SIG-M5 (cell line): ENCODE measurements at regions not wholly inside any gene's neighbourhood (a gene's known extent, or its start where the extent isn't known, plus 50 kb on each side); places are given as distances from the start of the nearest gene placed in this dataset.
"Not testable (repeated sequence)": the region's sequence is repeated elsewhere in the genome, so short reads cannot be mapped to it uniquely, and the experiment has no call there.

Experiments used
- DNase-seq: peaks from one replicate; lab custom pipeline; 2025; lab: John Stamatoyannopoulos, UW

DNA sequence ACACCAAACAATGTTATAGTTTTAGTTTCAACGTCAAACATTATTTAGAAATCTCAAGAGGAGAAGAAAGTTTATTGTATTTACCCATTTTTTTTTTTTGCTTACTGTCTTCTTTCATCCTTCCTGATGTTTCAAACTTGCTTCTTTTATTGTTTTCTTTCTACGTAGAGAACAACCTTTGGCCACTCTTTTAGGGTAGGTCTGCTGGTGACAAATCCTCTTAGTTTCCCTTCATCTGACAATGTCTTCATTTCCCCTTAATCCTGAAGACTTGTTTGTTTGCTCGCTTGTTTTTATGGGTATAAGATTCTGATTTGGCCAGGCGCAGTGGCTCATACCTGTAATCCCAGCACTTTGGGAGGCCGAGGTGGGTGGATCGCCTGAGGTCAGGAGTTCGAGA lies 89.1 kb downstream of the RHOU start:
- no peak for DNase-seq

DNA sequence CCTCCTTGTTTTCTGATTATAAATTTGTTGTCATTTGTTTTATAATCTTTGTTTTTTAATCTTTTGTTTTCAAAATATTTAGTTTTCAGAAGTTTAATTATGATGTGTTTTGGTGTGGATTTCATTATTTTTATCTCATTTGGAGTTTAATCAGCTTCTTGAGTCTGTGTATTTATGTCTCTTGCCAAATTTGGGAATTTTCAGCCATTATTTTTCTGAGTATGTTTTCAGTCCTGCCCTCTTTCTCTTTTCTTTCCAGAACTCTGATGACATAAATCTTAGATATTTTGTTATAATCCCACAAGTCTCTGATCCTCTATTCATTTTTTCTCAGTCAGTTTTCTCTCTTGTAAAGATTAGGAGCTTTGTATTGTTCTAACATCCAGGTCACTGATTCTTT lies 89.8 kb downstream of the RHOU start:
- DNase-seq = no peak

DNA sequence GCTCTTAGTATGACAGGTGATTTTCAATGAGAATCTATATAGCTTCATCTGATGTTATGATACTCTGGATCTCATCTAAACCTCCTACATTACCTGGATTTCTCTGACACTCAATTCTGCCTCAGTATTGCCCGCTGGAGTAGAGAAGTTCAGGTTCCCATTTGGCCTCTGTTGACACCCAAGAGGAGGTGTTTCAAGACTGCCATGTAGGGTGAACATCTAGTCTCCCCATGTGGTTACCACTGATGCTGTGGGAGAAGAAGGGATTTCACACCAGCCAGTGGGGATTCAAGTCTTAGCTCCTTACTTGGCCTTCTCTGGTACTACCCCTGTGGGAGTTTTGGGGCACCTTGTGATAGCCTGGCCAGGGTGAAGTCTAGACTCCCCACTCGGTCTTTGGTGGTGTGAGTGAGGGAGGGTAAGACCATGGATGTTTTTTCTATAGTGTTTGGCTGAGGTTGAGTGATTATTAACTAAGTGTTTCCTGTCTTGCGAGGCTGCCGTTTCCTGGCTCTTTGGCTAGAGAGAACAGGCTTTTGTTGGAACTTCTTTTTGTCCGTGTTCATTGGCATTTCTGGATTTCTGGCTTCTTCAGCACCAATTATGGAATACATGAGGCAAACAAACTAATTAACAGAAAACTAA lies 90.7 kb downstream of the RHOU start:
- no peak for DNase-seq

DNA sequence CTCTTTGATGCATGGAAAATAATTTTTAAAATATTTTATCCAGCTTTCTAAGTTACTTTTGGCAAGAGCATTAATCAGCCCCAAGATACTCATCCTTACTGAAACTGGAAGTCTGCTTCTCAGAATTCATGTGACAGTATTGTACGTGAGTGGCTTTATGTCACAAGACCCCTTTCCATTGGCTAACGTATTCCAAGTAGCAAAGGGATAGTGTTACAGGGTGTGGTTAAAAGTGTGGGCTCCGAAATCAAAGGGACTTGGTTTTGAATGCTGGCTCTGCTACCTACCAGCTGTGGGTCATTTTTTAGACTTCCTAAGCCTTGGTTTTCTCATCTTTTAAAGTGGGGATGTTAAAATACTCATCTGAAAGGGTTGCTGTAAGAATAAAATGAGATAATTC lies 91.7 kb downstream of the RHOU start:
- DNase-seq = no peak

DNA sequence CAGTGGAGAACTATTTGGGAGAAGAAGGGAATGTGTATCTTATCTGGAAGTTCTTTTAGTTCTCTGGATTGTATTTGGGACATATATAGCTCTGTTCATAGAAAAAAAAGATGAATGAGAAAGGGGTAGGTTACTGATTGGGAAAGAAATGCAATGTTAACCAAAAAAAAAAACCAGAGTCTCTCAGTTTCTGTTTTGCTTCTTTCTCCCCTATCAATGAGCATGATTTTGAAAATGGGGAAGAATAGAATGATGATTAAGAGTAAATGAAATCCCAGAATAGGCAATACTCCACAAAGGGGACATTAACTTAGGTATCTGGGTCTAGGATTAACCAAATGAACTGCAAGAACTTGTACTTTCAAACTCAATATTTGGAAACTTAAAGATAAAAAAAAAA lies 92.9 kb downstream of the RHOU start:
- no peak for DNase-seq

DNA sequence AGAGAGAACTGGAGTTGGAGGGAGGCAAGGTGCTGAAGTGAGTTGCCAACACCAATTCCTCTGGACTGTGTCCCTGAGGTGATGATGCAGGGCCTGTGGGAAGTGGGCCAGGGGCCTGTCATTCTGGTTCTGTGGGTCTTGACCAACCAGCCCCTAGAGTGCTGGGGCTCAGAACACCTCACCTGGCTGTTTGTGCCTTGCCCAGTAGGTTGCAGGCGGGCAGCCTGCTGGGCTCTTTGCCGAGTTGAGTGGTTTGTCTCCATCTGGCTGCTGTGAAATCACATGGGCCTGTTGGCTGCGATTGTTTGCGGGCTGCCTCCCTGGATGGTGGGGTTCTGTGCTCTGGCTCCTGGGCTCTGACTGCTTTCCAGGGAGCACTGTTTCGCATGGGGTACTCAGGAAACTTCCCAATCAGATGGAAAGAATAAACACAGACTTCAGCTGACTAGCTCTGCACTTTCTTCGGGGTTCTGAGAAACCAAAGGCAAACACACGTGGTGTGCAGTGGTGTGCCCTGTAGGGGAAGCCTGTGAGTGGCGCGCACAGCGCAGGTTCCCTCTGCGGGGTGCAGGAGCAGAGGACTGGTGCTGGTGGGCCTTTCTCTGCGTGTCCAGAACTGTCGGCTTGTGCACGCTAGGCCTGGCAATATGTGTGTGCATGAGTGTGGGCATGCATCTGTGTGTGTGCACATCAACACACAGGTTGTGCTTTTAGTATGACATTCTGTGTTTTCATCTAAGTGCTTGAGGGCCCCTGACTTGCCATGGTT lies 95.1 kb downstream of the RHOU start:
- DNase-seq = no peak

DNA sequence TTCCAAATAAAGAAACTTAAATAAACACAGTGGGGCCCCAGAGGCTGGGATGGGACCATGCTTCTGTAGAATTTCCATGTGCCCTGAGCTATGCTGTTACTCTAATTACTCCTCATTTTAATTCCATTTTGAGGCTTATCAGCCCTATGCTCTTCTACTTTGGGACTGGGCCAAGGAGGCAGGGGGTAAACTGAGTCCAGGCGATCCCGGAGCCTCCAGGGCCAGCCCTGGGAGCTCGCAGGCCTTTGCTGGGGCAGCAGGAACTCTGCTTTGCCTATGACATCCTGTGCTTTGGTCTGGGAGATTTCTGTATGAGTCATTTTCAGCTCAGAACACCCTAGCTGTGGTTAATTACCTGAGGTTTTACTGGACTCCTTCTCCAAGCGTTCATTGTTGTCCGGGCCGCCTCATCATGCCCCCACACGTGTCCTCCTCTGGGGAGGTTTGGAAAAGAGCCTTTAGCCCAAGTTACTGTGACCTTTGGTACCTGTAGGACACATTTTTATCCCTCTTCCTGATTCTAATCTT lies 95.7 kb downstream of the RHOU start:
- DNase-seq = no peak

DNA sequence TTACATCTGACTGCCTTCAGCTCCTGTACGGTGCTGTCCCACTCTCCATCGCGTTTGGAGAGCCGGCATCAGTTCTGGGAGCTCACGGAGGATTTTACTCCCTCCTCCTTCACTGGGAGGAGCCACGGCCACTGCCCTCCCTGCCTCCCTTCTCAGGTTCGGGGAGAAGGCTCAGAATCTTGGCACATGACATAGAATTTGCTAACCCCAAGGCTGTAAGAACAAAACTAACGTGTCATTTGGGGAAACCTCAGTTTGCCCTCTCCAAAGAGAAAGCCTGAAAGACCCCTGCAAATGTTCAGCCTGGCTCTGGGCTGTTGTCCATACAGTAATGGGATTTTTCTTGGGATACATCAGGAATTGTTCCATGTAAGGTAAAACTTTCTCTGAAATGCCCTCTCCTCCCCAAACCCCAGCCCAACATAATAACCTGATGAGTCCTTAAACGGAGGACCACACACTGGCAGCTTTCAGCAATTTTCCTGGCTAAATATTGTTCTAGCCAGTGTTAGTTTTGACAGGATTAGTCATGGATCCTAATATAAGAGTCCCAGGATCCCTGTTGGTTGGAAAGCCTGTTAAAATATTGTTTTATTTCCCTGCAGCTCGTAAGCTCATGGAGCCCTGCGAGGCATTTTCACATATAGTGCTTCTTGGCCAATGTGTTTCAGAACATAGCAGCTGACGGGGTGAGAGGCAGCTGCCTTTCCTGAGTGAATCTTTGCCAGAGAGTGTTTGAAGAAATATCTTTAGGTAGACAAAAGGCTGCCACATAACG lies 98.8 kb downstream of the RHOU start:
- no peak for DNase-seq

DNA sequence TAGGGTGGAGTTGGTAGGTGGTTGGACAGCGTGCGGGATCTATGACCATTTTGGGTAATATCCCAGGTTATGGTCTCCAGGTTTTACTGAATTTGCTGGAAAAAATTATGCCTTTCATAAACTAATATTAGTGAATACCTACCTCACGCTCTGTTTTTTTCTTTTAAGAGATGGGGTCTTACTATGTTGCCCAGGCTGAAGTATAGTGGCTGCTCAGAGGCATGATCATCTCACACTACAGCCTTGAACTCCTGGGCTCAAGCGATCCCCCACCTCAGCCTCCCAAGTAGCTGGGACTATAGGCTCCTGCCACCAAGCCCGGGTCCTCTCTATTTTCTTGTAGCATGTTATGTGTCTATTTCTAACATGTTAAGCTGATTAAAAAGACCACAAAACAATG lies 100.2 kb downstream of the RHOU start:
- no peak for DNase-seq

DNA sequence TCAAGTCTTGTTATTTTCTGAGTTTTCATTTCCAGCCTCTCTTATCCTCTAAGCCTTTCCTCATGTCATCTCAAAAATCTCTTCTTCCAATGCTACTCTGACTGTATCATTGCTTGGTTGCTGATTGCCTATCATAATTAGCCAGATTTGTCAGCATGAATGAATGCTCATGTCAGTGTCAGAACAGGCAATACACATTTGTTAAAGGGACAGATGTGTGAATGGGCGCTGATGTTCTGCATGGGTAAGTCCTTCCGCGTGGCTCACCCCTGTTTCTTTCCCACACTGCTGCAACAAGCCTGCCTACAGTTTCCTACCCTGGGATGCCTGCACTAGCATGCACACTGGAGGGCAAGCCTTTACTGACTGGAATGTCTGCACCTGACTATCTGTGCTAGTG lies 100.6 kb downstream of the RHOU start:
- DNase-seq = no peak

DNA sequence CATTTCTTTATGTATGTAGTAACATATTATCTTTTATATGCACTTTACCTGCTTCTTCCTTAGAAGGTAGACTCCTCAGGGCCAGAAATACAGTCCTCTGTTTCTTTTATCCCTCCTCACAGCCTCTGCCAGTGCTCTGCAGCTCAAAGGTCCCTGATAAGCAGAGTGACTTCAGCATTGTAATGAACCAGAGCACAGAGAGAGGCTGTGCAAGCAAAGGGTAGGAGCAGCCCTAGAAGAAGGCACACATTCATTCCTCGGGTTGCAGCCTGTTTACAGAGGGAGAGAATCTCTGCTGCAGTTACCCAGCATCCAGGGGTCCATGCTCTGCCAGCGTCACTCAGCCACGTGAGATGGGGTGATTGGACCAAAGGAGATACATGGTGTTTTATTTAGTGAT lies 101.1 kb downstream of the RHOU start:
- no peak for DNase-seq

DNA sequence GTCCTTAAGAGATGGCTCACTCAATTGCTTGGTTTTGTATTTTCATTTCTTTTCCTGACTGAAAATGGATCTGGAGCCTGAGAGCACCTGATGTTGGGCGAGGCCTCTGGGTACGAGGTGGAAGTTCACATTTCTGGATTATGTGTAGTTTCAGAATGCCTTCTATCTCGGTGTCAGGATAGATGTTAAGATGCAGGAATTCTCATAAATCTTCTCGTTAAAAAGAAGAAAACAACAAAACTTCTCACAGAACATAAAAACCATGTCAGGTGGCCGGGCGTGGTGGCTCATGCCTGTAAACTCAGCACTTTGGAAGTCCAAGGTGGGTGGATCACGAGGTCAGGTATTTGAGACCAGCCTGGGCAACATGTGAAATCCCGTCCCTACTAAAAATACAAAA lies 101.8 kb downstream of the RHOU start:
- no peak for DNase-seq

DNA sequence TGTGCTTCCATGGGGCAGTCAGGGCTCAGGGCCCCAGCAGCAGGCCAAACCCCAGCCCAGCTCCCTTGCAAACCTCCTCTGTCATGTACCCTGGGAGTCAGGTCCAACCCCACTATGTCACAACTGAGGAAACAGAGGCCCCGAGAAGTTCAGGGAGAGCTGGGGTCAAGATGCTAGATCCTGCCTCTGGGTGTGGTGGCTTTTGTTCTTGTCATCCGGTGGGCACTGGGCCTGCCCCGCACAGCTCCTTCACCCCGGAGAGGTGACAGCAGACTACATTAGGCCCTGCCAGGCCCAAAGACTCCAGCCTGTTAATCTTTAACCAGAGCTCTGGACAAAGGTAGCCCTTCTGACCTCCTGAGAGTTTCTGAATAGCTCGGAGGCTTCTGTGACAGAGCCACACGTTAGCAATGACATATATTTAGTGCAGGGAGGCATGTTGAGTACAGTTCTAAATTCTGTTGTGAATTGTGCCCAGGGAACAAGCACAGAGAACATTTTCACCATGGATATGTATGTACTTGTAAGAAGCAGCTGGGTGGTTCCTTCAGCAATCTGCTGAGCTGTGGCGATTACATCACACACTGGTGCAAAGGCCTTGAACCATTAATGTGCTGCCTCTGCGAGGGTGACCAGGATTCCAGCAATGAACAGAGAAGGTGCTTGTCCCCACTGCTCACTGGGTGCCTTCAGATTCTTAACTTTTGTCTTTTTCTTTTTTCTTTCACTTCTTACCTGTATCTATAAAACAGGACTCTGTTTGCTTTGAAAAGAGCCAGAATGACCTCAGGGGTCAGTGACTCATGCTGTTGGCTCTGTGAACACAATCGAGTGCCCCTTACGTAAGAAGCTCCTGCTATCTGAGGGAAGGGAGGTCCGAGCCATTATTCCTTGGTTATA lies 102.8 kb downstream of the RHOU start:
- DNase-seq = no peak

DNA sequence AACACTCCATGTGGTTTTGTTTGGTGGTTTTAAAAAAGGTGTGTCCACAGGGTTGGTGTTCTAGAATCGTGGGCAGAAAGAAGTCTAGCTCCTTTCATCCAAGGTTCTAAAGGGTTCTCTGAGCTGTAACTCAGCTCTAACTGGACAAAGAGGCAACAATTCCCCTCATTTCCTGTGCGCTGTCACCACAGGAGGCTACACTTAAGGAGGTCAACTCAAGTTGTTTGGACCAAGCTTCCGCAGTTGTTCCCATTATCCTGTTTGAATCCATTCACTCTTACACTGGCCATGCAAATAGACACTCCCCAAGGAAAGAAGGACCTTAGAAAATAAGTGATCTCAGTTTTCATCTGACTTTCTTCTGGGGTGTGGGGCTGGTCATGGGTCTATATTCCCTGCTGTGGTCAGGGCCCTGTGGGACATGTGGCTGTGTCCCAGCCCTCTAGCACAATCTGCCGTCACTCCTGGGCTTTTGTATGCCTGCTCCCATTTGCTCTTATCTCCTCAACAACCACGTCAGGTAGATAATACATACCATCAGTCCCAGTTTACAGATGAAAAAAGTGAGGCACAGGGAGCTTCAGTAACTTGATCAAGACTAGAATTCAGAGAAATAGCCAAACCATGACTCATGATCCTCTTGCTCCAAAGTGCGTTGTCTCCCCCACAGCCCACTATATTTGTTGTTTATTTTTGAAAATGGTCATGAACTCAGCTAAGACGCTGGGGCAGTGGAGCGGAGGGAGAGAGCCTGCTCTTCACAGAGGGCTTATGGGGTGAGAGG lies 103.6 kb downstream of the RHOU start:
- no peak for DNase-seq

DNA sequence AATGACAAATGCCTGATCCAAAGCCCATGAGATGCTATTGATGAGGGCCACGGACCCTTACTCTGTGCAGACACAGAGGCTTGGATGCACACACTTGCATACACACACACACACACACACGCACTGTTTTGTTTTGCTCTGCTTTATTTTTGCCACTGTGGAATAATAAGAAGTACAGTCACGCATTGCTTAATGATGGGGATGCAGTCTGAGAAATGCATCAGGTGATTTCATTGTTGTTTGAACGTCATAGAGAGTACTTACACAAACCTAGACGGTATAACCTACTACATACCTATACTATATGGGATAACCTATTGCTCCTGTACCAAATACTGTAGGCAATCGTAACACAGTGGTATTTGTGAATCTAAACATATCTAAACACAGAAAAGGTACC lies 104.4 kb downstream of the RHOU start:
- no peak for DNase-seq

DNA sequence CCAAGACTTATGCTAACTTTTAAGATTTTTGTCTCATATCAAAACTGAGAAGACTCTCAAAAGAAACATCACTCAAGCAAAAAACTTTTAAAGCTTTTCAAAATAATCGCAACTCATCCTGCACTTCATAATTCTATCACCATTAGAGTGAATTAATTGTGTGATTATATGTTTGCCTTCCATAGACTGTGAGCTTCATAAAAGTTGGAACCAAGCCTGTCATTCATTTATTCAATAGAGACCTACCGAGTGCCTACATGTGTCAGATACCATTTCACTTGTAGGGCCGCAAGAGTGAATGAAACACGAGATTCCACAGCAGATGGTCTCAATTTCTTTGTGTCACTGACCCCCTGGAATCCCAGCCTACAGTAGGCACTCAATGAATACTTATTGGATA lies 106.4 kb downstream of the RHOU start:
- no peak for DNase-seq

DNA sequence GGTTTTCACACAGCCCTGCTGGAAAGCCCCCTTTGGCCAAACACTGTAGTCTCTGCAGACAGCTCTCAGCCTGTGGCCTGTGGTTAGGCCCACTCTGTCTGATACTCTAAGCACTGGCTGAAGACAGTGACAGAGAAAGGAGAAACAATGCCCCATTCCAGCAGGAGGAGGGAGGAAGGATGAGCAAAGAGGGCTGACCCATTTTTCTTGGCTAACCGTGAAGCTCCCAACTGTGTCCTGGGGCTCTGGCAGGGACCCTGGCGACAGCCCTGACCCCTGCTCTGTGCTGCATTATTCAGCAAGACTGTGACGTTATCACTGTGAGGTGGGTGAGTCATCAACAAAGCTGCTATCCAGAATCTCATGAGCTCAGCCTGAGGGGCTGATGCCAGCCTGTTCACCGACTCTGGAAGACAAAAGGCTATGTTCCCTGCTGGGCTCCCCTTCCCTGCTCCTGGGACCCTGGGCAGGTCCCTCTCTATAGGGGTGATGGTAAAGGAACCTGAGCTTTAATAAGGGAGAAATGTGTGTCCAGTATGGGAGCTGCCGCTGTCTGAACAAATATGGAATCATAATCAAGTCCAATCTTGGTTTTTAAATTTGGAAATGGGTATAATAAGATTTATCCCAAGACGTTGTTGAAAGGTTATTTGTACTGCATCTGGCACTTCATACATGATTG lies 107.0 kb downstream of the RHOU start:
- DNase-seq = no peak

DNA sequence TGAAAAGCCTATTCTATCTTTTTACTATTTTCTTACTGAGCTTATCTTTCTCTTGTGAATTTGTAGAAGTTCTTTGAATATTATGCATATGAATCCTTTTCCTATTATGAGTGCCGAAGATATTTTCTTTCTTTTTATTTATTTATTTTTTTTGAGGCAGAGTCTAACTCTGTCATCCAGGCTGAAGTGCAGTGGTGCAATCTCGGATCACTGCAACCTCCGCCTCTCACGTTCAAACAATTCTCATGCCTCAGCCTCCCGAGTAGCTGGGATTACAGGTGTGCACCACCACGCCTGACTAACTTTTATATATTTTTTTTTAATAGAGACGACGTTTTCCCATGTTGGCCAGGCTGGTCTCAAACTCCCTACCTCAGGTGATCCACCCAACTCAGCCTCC lies 109.8 kb downstream of the RHOU start:
- DNase-seq = no peak

DNA sequence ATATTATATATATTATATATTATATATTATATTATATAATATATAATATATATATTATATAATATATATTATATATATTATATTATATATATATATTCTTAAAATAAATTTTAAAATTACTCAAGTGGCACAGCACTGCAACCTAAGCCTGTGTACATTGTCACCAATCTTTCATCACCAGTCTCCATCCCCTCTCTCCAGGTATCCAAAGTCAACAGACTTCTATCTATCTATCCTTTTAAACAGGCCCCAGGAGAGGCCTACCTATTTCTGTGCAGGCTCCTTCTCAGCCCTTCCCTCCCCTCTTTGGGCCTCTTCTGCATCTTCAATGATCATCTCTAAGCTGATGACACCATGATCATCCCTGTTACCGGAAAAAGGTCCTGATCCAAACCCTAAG lies 111.7 kb downstream of the RHOU start:
- no peak for DNase-seq

DNA sequence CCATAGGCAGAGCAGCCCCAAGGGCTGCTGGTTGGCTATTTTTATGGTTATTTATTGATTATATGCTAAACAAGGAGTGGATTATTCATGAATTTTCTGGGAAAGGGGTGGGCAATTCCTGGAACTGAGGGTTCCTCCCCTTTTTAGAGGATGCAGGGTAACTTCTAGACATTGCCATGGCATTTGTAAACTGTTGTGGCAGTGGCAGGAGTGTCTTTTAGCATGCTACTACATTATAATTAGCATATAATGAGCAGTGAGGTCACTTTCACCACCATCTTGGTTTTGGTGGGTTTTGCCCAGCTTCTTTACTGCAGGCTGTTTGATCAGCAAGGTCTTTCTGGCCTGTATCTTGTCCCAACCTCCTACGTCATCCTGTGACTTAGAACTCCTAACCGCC lies 112.2 kb downstream of the RHOU start:
- DNase-seq = not testable (repeated sequence)

DNA sequence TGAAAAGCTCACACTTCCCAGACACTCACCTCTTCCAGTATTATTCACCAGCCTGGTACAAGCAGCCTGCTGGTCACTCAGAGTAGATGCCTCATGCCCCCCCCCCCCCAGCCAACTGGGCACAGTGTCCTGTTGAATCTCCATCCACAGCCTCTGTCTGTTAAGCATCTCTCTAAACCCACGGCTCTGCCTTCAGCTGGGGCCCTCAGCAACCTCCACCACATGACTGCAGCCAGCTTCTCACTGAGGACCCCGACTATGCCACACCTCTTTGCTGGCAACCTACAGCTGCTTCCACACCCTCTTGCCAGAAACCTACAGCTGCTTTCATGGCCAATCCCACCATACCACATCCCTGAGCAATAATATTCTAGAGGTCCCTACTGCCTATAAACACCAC lies 113.1 kb downstream of the RHOU start:
- no peak for DNase-seq
